HuH-7.5 (cell line): ENCODE measurements at regions not wholly inside any gene's neighbourhood (a gene's known extent, or its start where the extent isn't known, plus 50 kb on each side); places are given as distances from the start of the nearest gene placed in this dataset.
"Not testable (repeated sequence)": the region's sequence is repeated elsewhere in the genome, so short reads cannot be mapped to it uniquely, and the experiment has no call there.

Experiments
- DNase-seq: peaks from one replicate; pipeline ENCODE4 v3.0.0; 2011; ENCODE audit warnings: low spot score

- DNase-seq: no peak
These were observed 282.7 kb upstream of the ZNF32 start for GRCh38 chr10:43931308-43931930.

DNA sequence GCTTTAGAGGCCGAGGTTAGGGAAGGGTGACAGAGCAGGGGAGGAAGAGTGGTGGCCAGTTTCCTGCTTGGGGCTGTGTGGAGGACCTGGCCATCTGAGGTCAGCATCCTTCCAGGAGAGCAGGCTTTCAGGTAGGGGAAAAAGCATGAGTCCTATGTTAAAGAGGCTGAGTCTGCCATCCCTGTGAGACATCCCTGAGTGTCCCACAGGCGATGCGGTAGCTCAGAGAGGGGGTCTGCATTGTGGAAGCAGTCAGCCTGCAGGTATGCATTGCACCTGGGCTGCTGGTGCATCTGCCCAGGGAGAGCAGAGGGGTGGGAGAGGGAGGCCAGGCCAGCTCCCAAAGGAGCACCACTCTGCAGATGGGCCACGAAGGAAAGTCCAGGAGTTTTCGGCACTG, 282.1 kb upstream of the ZNF32 start:
- DNase-seq: no peak

DNA sequence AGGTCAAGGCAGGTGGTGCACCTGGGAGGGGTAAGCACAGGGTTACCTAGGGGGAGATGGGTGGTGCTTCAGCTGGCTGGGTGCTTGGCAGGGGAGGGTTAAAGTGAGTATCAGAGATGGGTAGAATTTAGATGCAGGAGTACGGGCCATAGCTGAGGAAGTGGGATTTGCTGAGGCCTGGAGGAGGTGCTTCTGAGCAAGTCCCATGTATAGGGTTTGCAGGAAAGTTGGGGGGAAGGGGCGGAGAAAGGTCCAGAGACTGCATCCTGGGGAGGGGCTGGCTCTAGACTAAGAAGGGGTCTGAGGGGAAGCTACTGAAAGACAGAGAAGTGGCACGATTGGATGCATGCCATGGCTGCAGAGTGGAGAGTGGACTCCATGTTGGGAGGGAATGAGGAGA, 281.6 kb upstream of the ZNF32 start:
- no peak for DNase-seq

GRCh38 chr10:43929122-43929521, 280.4 kb upstream of the ZNF32 start:
- no peak for DNase-seq

DNA sequence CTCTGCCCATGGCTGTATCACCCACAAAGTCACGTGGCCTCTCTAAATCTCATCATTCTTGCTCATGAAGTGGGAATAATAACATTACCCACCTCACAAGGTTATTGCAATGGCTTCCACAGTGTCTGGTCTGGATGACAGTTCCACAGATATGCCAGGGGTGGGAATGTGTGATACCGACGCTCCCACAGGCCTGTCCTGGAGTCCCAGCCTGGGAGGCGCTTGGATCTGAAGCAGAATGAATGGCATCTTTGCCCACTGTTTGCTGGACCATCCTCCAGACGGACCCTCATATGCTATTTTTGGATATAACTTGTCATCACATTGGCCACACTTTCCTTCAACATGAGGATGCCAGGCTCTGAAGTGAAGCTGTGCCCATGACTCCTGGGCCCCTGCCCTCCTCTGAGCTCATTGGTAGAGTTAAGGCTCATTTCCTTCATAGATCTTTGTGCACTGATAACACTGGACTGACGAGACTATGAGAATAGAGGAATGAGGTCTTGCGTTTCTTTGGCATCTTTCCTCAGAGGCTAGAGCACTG, 279.8 kb upstream of the ZNF32 start:
- no peak for DNase-seq

GRCh38 chr10:43926875-43927406, 278.3 kb upstream of the ZNF32 start:
- no peak for DNase-seq

GRCh38 chr10:43926371-43926770, 277.7 kb upstream of the ZNF32 start:
- DNase-seq: no peak

- DNase-seq: no peak
These were observed 277.1 kb upstream of the ZNF32 start for GRCh38 chr10:43925793-43926192.

DNA sequence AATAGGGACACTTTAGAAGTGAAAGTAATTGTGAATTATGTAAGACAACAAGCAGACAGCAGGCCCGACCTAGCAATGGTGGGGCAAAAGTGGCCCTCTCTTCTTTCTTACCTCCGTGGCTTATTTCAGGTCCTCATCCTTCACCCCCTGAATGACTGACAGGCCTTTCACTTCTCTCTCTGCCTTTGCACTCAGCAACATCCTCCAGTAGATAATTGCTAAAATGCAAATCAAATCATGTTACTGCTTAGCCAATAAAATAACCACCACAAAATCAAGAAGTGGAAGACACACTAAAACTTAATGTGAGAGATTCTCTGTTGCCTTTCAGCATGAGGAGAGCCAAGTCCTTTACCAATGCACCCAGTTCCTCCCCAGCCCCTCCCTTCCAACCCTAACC, 274.6 kb upstream of the ZNF32 start:
- no peak for DNase-seq

DNA sequence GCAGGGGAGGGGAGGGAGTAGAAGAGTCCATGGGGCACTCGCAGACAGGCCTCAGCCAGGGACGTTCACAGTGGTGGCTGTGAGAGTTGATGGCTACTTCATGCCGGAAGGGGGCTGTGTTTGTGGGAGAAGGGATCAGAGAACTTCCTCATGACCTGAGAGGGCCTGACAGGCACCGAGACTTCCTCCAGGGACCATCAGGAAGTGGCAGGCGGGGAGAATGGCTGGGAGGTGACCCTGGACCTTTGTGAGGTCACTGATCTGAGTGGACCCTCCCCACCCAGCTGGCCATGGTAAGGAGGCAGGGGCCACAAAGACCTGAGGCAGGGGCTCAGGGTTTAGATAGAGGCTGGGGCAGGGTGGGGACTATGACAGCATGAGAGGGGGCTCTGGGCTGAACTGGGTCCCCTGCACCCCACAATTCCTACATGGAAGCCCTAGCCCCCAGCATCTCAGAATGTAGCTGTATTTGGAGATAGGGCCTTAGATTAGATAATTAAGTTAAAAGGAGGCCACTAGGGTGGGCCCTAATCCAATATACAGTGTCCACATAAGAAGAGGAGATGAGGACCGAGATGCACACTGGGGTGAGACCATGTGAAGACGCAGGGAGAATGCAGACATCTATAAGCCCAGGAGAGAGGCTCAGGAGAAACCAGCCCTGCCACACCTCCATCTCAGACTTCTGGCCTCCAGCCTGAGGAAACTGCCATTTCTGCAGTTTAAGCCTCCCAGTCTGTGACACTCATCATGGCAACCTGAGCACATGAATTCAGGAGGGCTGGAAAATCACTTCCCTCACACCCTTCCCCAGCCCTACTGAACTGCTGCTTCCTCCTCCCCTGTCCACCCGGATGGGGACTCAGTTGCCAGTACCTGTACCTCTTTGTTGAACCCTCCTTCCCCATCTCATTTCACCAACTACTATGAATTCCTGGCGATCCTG, 273.9 kb upstream of the ZNF32 start:
- no peak for DNase-seq

GRCh38 chr10:43921881-43922280, 273.2 kb upstream of the ZNF32 start:
- DNase-seq: no peak

DNA sequence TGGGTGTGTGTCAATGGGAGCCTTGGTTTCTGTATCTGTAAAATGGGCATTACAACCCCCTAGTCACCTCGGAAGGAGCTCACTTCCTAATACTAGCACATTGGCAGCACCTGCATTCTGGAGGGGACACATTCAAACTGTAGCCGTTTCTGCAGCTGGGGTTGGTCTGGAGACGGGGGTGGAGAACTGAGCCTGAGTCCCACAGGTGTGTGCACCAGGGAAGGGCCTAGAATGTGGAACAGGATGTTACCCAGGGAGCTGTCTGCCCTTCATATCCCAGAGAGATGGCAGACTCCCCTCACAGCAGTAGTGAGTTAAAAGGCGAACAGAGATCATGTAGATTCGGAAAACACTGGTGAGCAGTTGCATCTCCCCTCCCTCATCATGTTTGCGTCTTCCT, 272.8 kb upstream of the ZNF32 start:
- DNase-seq: no peak

GRCh38 chr10:43920236-43920758, 271.6 kb upstream of the ZNF32 start:
- not testable (repeated sequence) for DNase-seq

- no peak for DNase-seq
These were observed 265.1 kb upstream of the ZNF32 start for GRCh38 chr10:43913676-43914235.

DNA sequence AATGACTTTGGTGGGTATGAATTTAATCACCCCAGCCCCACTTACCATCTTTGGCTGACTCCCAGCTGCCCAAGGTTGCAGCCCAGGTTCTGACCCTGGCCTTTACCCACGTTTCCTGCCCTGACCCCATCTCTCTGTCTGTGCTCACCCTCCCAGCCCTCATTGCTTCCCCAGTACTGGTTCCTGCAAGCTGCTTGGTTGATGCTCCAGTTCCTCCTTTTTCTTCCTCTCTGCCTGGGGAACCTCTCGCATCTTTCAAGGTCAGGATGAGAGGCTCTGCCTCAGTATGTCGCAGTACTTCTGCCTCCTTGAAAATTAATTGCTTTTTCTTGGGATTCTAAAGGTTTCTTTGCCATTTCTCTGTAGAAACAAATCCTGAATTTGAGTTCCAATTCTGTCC, 263.8 kb upstream of the ZNF32 start:
- DNase-seq: no peak

GRCh38 chr10:43906490-43906889, 257.8 kb upstream of the ZNF32 start:
- DNase-seq: no peak

- DNase-seq: no peak
These were observed 257.0 kb upstream of the ZNF32 start for GRCh38 chr10:43905512-43906236.

- DNase-seq: no peak
These were observed 256.2 kb upstream of the ZNF32 start for GRCh38 chr10:43904844-43905243.

GRCh38 chr10:43904301-43904700, 255.6 kb upstream of the ZNF32 start:
- DNase-seq: no peak

DNA sequence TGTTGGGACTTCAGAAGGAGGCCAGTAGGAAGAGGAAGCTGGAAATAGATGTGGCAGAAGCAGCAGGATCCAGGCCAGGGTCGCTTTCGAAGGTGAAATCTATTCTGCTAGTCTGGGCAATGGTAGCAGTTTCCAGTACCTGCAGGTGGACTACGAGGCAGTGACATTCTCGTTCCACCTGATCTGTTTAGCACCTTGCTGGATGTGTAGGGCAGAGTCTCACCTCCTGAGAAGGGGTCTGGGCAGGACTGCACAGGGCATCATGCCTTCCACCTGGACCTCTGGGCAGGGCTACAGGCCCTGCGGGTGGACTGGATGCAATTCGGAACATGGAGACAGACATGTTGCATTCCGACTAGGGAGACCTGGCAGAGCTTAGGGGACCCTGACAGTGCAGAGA, 254.8 kb upstream of the ZNF32 start:
- no peak for DNase-seq

GRCh38 chr10:43902842-43903241, 254.2 kb upstream of the ZNF32 start:
- DNase-seq: no peak
